AG04450 (cell line): ENCODE measurements at regions not wholly inside any gene's neighbourhood (a gene's known extent, or its start where the extent isn't known, plus 50 kb on each side); places are given as distances from the start of the nearest gene placed in this dataset.

Experiments
- CTCF ChIA-PET: fragments of 300-600, 350-600 bp; formaldehyde crosslinking; extraction: SDS; loops from one replicate; lab custom pipeline; 2022; ENCODE audit warnings: antibody characterized with exemption, inconsistent platforms; lab: Charles Lee
- POLR2A ChIA-PET: fragments of 350-600 bp; formaldehyde crosslinking; extraction: SDS; loops from one replicate; lab custom pipeline; 2021; ENCODE audit warnings: antibody characterized with exemption, inconsistent platforms; lab: Yijun Ruan, JAX
- DNase-seq: peaks from one replicate; pipeline ENCODE4 v3.0.0-alpha.2; 2011; ENCODE audit warnings: low read depth, low spot score
- H3K27ac ChIP-seq: one replicate; pipeline ENCODE4 v1.5.1; 2012; ENCODE audit warnings: low read depth, low read length, control low read depth
- H3K27me3 ChIP-seq: one replicate; pipeline ENCODE4 v1.6.0; 2012; ENCODE audit warnings: low read length; ENCODE audit not compliant: control insufficient read depth, insufficient read depth
- H3K4me3 ChIP-seq: 2 replicates; pipeline ENCODE4 v1.5.1; 2011; ENCODE audit warnings: mild to moderate bottlenecking, low read depth, low read length, control low read depth
- H3K9me3 ChIP-seq: 2 replicates; pipeline ENCODE4 v1.5.1; 2012; ENCODE audit warnings: low read length; ENCODE audit not compliant: control insufficient read depth, insufficient read depth
- TF ChIP-seq, protein P1 (sequence below): IDR thresholded peaks from 2 replicates; pipeline ENCODE4 v1.5.1; 2011; ENCODE audit warnings: low read depth, low read length, control low read depth, inconsistent platforms

DNA sequence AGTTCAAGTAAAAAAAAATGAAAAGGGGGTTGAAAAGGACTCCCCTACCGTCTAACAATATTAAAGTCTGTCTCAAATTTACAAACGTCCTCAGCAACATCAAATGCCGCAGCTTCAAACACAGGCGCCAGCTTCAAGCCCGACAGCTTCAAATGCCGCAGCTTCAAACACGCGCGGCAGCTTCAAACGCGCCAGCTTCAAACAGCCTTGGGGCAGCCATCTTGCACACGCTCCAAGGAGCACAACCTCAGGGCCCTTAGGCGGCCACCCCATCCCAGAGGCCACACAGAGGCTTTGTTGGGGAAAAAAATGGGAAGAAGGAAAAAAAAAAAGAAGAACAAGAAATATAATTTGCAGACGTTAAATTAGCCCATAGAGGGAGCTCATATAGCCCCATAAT is 244.4 kb upstream of the VRK2 start:
- H3K4me3 ChIP-seq, result no peak overlapping the region
- no peak overlapping the region for H3K27ac ChIP-seq
- POLR2A ChIA-PET, result no interaction called here
- H3K27me3 ChIP-seq, result no peaks in the 10 kb centered on the region
- CTCF ChIA-PET, result interaction anchor here (1.0 kb wide), 1 partner anchor 82 kb away, joined by 3 read pairs; no protein-coding TSS in a partner anchor
- TF ChIP-seq, protein P1, sequence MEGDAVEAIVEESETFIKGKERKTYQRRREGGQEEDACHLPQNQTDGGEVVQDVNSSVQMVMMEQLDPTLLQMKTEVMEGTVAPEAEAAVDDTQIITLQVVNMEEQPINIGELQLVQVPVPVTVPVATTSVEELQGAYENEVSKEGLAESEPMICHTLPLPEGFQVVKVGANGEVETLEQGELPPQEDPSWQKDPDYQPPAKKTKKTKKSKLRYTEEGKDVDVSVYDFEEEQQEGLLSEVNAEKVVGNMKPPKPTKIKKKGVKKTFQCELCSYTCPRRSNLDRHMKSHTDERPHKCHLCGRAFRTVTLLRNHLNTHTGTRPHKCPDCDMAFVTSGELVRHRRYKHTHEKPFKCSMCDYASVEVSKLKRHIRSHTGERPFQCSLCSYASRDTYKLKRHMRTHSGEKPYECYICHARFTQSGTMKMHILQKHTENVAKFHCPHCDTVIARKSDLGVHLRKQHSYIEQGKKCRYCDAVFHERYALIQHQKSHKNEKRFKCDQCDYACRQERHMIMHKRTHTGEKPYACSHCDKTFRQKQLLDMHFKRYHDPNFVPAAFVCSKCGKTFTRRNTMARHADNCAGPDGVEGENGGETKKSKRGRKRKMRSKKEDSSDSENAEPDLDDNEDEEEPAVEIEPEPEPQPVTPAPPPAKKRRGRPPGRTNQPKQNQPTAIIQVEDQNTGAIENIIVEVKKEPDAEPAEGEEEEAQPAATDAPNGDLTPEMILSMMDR, result no peak
- no peaks in the 10 kb centered on the region for H3K9me3 ChIP-seq
- DNase-seq, result no peak

DNA sequence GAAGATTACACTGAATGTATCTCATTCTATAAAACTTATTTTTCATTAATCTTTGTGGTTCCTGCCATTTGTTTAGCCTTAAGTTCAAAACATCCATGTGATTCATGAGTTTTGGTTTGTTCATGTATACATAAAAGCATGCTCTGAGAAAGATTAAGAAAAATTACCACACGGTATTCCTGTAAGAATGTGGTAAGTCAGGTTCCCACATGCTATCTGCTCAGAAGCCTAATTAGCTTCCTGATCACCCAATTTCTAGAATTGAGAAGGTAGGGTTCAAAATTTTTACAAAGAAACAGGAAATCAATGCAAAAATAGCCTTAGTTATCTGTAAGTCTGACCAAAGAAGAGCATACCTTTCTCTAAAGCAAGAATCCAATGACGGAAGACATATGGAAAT is 241.6 kb upstream of the VRK2 start:
- Histone ChIP-seq H3K27ac (no peak overlapping the region), H3K4me3 (no peak overlapping the region), H3K9me3 (no peaks in the 10 kb centered on the region), H3K27me3 (no peaks in the 10 kb centered on the region)
- no peak for DNase-seq
- ChIA-PET POLR2A (no interaction called here), CTCF (no interaction called here)
- TF ChIP-seq, protein P1, result no peak

DNA sequence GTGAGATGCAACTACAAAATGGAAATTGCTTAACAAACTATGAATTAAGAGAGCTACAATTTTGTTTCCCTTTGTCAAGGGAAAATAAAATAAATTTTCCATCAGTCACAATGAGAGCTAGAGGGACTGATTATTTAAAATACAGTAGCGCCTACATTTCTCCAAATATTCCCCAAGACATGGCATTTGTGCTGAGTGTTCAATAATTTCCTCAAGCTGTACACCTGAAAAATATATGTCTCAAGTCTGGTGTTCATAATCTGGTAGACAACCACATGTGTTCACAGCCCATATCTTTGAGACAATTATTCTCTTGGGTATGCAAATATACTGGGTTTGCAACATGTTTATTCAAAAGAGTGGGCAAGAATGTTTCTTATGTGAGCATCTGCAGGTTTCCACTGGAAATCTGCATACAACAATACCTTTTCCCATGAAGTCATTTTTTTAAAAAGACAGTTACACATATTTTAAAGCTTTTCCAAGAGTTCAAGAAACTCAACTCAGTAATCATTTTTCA is 240.1 kb upstream of the VRK2 start:
- Histone ChIP-seq H3K27ac (no peak overlapping the region), H3K9me3 (no peaks in the 10 kb centered on the region), H3K27me3 (no peaks in the 10 kb centered on the region), H3K4me3 (no peak overlapping the region)
- DNase-seq, result no peak
- ChIA-PET POLR2A (no interaction called here), CTCF (no interaction called here)
- TF ChIP-seq, protein P1, result no peak

DNA sequence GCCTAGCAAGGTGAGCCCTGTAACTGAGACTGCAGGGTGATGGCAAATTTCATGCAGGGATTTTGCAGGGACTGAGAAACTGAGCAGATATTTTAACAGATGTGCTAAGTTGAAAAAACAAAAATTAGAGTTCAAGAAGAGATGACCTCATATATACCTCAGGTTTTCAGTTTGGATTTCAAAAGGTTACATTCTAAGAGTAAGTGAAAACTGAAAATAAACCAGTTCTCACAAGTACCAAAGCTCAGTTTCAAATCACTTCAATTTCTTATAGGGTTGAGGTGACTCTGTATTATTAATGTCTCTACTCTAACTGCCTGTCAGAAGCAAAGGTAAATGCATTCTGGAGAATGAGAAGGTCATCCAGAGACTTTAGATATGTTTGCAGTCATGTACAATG is 237.4 kb upstream of the VRK2 start:
- TF ChIP-seq, protein P1, result no peak
- Histone ChIP-seq H3K4me3 (no peak overlapping the region), H3K27me3 (no peaks in the 10 kb centered on the region), H3K27ac (no peak overlapping the region), H3K9me3 (no peaks in the 10 kb centered on the region)
- CTCF ChIA-PET, result no interaction called here
- DNase-seq, result no peak
- POLR2A ChIA-PET, result no interaction called here

DNA sequence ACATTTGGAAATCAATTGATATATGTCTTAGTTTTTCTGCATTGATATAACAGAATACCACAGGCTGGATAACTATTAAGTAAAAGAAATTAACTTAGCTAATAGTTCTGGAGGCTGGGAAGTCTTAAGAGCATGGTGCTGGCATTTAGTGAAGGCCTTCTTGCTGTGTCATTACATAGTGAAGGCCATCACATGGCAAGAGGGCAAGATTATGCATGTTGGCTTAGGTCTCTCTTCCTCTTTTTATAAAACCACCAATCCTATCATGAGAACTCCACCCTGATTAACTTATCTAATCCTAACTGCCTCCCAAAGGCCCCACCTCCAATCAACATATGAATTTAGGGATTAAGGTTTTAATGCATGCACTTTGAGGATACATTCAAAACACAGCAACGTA is 225.5 kb upstream of the VRK2 start:
- Histone ChIP-seq H3K27me3 (no peaks in the 10 kb centered on the region), H3K9me3 (no peaks in the 10 kb centered on the region), H3K27ac (no peak overlapping the region), H3K4me3 (no peak overlapping the region)
- POLR2A ChIA-PET, result no interaction called here
- CTCF ChIA-PET, result no interaction called here
- no peak for DNase-seq
- TF ChIP-seq, protein P1, result no peak
